Activated CD4-positive, CD25-positive, alpha-beta regulatory T cell treated with anti-CD3 and anti-CD28 coated beads, Interleukin-2, amount 50 U/mL, for 24 hours (primary cell): ENCODE measurements at regions not wholly inside any gene's neighbourhood (a gene's known extent, or its start where the extent isn't known, plus 50 kb on each side); places are given as distances from the start of the nearest gene placed in this dataset.

Experiments used
- ATAC-seq, 2 donors: fragments of 150-1000 bp; cut with Tn5 transposase; one replicate each; pipeline ENCODE4 v1.10.0; 2021; ENCODE audit warnings: mild to moderate bottlenecking in 1 of 2, moderate library complexity in 1 of 2

- no peak for ATAC-seq
Observed at GRCh38 chr9:115210699-115211098, 92.7 kb upstream of the TNC start.

DNA sequence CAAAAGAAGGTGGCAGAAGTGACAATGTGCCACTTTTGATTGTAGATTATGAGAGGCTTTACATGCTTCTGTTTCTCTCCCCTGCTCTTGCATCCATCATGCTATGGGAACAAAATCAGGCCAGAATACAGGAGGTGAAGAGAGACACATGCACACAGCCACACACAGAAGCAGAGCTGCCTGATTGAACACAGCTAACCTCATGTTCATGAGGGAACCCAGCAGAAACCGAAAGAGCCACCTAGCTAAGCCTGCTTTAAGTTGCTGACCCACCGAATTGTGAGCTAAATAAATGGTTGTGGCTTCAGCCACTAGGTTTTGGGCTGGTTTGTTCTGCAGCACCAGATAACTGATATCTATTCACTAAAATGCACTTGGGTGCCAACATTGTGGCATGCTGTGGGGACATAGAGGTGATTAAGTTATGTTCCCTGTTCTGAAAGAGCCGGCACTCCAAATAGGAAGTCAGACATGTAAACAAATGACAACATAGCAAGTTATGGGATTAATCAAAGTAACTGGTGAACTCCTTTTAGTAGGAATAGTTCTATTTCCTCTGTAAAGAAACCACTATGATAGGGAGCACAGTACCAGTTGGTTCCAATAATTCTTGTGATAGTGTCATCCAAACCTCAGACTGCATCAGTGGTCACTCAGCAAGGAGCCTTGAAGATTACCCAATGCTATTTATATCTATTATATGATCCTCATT is 93.6 kb upstream of the TNC start:
- ATAC-seq = no peak

- no peak for ATAC-seq
Observed at GRCh38 chr9:115212125-115212605, 94.2 kb upstream of the TNC start.

DNA sequence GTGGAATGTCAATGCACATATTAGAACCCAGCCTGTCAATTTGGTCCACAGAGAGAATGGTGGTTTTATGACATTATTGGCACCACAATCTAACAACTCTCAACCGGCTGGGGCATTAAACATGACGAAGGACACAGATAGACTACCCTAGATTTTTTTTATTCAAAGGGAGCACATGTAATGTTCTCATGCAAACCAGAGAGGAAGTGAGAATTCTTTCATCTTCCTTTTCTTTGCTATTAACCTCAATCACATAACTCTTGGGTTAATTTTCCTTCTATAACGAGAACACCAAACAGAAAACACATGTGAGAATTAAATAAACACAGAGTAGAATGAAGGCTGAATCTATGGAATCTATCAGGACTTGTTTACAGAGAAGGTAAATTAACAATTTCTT is 94.9 kb upstream of the TNC start:
- no peak for ATAC-seq

- ATAC-seq = no peak
Observed at GRCh38 chr9:115213818-115214334, 95.9 kb upstream of the TNC start.

DNA sequence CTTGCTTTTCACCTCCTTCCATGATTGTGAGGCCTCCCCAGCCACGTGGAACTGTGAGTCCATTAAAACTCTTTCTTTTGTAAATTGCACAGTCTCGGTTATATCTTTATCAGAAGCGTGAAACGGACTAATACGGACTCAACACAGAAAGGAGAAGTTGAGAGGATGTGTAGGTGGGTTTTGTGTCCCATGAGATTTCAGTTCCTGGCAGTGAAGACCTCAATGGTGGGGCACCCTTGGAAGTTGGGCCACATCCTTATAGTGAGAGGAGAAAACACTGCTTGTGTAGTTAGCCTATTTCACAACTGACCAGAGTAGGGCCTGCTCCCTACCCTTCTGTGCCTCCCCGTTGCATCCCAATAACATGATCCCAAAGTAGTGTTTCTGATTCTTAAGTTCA is 98.9 kb upstream of the TNC start:
- no peak for ATAC-seq

- ATAC-seq = no peak
Observed at GRCh38 chr9:115220319-115221005, 102.5 kb upstream of the TNC start.

GRCh38 chr9:115223471-115223870 is 105.5 kb upstream of the TNC start:
- no peak for ATAC-seq

- ATAC-seq = no peak
Observed at GRCh38 chr9:115225459-115226116, 107.6 kb upstream of the TNC start.

- no peak for ATAC-seq
Observed at GRCh38 chr9:115226152-115226551, 108.2 kb upstream of the TNC start.

- ATAC-seq = no peak
Observed at GRCh38 chr9:115229496-115229895, 111.5 kb upstream of the TNC start.

GRCh38 chr9:115230924-115231515 is 113.1 kb upstream of the TNC start:
- no peak for ATAC-seq

DNA sequence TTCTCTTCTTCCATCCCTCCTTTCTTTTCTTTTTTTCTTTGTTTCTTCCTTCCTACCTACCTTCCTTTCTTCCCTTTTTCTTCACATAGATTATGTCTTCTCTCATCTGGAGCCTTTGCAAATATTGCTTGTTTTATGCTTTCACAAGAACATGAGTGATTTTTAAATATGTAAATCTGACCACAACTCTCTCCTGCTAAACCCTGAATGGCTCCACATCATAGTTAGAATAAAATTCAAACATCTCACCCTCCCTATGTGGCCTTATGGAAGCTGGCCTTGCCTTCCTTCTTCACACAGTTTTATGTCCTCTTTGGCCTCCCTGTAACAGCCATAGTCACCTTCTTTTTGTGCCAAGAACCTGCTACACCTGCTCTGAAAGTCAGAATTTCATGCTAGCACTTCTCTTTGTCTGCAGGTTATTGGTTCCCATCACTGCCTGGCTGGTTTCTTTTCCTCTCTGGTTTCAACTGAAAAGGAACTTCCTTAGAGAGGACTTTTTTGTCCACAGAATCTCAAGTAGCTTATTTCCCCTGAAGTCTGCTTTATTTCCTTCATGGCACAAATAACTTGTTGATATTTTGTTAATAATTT is 114.3 kb upstream of the TNC start:
- ATAC-seq = no peak

DNA sequence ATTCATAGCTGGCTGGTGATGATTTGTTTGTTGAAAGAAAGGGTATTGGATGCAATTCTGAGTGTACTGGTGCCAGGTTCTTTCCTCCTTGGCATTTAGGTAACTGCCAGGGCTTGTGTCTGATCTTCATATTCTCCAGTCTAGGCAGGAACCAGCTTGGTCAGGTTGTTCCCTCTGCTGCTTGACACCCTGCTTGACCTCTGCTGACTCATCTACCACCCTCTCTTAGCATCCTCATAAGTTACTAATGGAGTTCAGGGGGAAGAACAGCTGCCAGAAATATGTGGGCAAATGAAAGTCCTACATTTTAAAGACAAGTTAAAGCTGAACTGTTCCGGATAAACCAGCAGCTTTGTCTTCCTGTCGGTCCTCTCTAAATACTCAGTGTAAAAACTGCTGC is 116.1 kb upstream of the TNC start:
- no peak for ATAC-seq

DNA sequence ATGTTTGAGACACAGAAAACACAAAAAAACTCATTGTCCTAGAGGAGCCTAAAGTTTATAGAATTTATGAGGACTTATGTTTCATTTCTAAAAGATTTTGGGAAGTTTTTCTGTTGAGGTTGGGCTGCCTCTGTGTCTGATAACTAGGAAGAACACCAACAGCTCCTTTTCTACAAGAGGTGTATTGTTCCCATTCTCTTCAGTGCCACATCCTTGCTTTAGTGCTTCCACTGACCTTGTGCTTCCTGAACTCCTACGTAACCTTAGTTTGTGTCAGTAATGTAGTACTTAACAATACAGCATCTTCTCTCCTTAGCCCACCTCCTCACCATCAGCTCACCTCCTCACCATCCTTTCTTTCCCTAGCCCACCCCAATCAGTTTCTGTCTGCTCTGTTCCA is 117.3 kb upstream of the TNC start:
- no peak for ATAC-seq

GRCh38 chr9:115237385-115237998 is 119.5 kb upstream of the TNC start:
- no peak for ATAC-seq

GRCh38 chr9:115240676-115241075 is 122.7 kb upstream of the TNC start:
- no peak for ATAC-seq

DNA sequence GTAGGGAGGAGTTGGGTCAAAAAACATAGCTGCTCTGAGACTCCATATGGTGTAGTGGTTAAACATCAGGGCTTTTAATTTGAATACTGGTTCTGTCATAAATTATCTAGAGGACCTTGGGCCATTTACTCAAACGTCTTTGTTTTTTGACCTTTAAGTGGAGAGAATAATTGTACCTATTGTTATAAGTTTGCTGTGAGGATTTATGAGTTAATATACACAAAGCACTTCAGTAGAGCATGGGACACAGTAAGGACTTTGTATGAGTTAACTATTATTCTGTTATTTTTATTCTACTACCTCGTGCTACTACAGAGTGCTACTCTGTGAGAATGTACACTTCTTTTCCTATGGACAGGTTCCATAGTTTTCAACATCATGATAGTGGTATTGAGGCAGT is 123.7 kb upstream of the TNC start:
- no peak for ATAC-seq

DNA sequence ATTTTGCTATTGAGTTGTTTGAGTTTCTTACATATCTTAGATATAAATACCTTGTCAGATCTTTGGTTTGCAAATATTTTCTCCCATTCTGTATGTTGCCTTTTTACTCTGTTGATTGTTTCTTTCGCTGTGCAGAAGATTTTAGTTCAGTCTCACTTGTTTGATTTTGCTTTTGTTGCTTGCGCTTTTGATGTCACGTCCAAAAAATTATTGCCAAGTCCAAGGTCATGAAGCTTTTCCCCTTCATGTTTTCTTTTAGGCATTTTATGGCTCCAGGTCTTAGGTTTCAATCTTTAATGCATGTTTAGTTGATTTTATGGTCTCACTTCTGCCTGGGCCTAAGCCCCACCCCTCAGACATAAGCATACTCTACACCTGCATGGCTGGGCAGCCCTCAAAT is 131.5 kb upstream of the TNC start:
- no peak for ATAC-seq

DNA sequence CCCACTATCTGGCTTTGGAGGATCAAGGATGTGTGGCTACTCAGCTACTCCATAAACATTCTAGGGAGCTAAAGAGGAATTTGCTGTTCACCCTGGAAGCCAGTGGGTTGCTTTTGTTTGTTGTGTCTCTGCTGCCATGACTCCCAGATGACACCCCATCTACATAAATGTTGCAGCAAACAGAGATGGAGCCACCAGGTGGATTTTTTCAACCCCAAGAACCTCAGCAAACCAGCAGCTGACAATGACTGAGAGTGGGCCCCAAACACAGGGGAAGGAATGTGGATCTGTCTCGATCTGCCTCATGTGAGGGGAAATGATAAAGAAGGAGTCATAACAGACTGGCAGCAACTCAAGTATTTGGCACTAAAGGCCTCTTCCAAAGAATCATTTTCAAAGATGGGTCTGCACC is 132.7 kb upstream of the TNC start:
- no peak for ATAC-seq

DNA sequence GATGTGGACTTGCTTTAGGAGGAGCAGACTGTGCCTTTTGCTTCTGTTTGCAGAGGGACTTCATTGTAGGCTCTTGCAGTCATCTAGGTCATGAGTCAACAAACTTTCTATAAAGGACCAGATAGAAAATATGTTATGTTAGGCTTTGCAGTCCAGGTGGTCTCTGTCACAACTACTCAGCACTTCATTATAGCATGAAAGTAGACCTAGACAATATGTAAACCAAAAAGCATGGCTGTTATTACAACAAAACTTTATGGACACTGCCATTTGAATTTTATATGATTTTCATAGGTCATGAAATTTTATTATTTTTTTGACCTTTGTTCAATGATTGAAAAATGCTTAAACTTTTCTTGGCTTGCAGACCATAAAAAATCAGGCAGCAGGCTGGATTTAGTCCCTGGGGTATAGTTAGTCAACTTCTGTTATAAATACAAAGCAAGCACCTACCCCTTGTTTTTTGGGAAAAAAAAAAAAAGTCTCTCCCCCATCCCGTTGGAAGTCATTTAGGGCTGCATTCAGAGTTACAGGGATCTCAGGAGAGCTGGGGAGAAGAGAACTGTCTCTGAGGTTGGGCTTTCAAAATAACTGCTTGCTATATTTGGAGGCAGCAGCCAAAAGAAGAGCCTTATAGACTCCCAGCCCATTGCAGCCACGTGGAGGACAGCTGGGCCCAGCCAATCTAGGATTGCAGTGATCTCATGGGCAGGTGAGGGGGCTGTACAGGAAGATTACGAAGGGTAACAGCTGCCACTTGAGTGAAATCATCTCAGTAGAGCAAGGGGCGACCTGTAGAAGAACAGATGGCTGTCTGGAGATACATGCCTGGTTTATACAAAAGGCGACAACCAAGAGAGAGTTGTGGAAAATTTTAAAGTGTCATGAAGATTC is 136.6 kb upstream of the TNC start:
- ATAC-seq = no peak
